ENCODE measurements at regions not wholly inside any gene's neighbourhood (a gene's known extent, or its start where the extent isn't known, plus 50 kb on each side); places are given as distances from the start of the nearest gene placed in this dataset.

- H3K9me3 ChIP-seq (ENCODE audit: control insufficient read depth, low read length): no peaks in the 10 kb centered on the region
- no peaks in the 10 kb centered on the region for H3K27me3 ChIP-seq (ENCODE audit: control insufficient read depth, insufficient read depth, low read length)
- no peaks in the 10 kb centered on the region for H3K79me2 ChIP-seq
- H2AFZ ChIP-seq: no peak overlapping the region
- no peak for TF ChIP-seq CTCF (IDR thresholded peaks at IDR 0.05)
- H3K4me3 ChIP-seq (ENCODE audit: low read depth, low read length): no peak overlapping the region
- no peak overlapping the region for H3K27ac ChIP-seq
- H3K4me2 ChIP-seq (ENCODE audit: low read length): no peak overlapping the region
- no peaks in the 10 kb centered on the region for H3K36me3 ChIP-seq (ENCODE audit: control insufficient read depth, insufficient read depth, low read length)
- H3K9ac ChIP-seq: no peak overlapping the region
- no peaks in the 10 kb centered on the region for H3K4me1 ChIP-seq
Observed at GRCh38 chr10:36636285-36636839, 489.0 kb upstream of the ANKRD30A start.

- no peak overlapping the region for H2AFZ ChIP-seq
- H3K79me2 ChIP-seq: no peaks in the 10 kb centered on the region
- no peaks in the 10 kb centered on the region for H3K36me3 ChIP-seq (ENCODE audit: control insufficient read depth, insufficient read depth, low read length)
- no peak for TF ChIP-seq CTCF (IDR thresholded peaks at IDR 0.05)
- H3K4me3 ChIP-seq (ENCODE audit: low read depth, low read length): no peak overlapping the region
- no peaks in the 10 kb centered on the region for H3K27me3 ChIP-seq (ENCODE audit: control insufficient read depth, insufficient read depth, low read length)
- no peak overlapping the region for H3K4me2 ChIP-seq (ENCODE audit: low read length)
- H3K9ac ChIP-seq: no peak overlapping the region
- H3K27ac ChIP-seq: no peak overlapping the region
- H3K4me1 ChIP-seq: no peaks in the 10 kb centered on the region
- H3K9me3 ChIP-seq (ENCODE audit: control insufficient read depth, low read length): no peaks in the 10 kb centered on the region
Observed at GRCh38 chr10:36634916-36635315, 490.5 kb upstream of the ANKRD30A start.

- no peak for TF ChIP-seq CTCF (IDR thresholded peaks at IDR 0.05)
- Histone ChIP-seq H3K36me3 (ENCODE audit: control insufficient read depth, insufficient read depth, low read length) (no peaks in the 10 kb centered on the region), H3K4me3 (ENCODE audit: low read depth, low read length) (no peak overlapping the region), H3K4me1 (no peaks in the 10 kb centered on the region), H3K27ac (no peak overlapping the region), H2AFZ (no peak overlapping the region), H3K27me3 (ENCODE audit: control insufficient read depth, insufficient read depth, low read length) (no peaks in the 10 kb centered on the region), H3K9me3 (ENCODE audit: control insufficient read depth, low read length) (no peaks in the 10 kb centered on the region), H3K9ac (no peak overlapping the region), H3K79me2 (no peaks in the 10 kb centered on the region), H3K4me2 (ENCODE audit: low read length) (no peak overlapping the region)
Observed at GRCh38 chr10:36630267-36630666, 495.1 kb upstream of the ANKRD30A start.

- Histone ChIP-seq H2AFZ (no peak overlapping the region), H3K9ac (no peak overlapping the region), H3K36me3 (ENCODE audit: control insufficient read depth, insufficient read depth, low read length) (no peaks in the 10 kb centered on the region), H3K4me3 (ENCODE audit: low read depth, low read length) (no peak overlapping the region), H3K9me3 (ENCODE audit: control insufficient read depth, low read length) (no peaks in the 10 kb centered on the region), H3K27ac (no peak overlapping the region), H3K4me1 (no peaks in the 10 kb centered on the region), H3K27me3 (ENCODE audit: control insufficient read depth, insufficient read depth, low read length) (no peaks in the 10 kb centered on the region), H3K4me2 (ENCODE audit: low read length) (no peak overlapping the region), H3K79me2 (no peaks in the 10 kb centered on the region)
- no peak for TF ChIP-seq CTCF (IDR thresholded peaks at IDR 0.05)
Observed at GRCh38 chr10:36629476-36629875, 495.9 kb upstream of the ANKRD30A start.

GRCh38 chr10:36624551-36625100, 500.8 kb upstream of the ANKRD30A start:
- no peak overlapping the region for H3K4me3 ChIP-seq (ENCODE audit: low read depth, low read length)
- no peak overlapping the region for H2AFZ ChIP-seq
- H3K4me2 ChIP-seq (ENCODE audit: low read length): peak overlapping the region; percentile 17
- H3K27me3 ChIP-seq (ENCODE audit: control insufficient read depth, insufficient read depth, low read length): no peaks in the 10 kb centered on the region
- H3K36me3 ChIP-seq (ENCODE audit: control insufficient read depth, insufficient read depth, low read length): no peaks in the 10 kb centered on the region
- TF ChIP-seq CTCF (IDR thresholded peaks at IDR 0.05): no peak
- H3K9ac ChIP-seq: no peak overlapping the region
- no peaks in the 10 kb centered on the region for H3K79me2 ChIP-seq
- no peak overlapping the region for H3K27ac ChIP-seq
- H3K4me1 ChIP-seq: no peaks in the 10 kb centered on the region
- no peaks in the 10 kb centered on the region for H3K9me3 ChIP-seq (ENCODE audit: control insufficient read depth, low read length)

Measured in parathyroid adenoma (tissue), 2 donors.